Activated naive CD8-positive, alpha-beta T cell treated with anti-CD3 and anti-CD28 coated beads, Interleukin-2, amount 50 U/mL, for 24 hours (primary cell): ENCODE measurements at regions not wholly inside any gene's neighbourhood (a gene's known extent, or its start where the extent isn't known, plus 50 kb on each side); places are given as distances from the start of the nearest gene placed in this dataset.
"Not testable (repeated sequence)": the region's sequence is repeated elsewhere in the genome, so short reads cannot be mapped to it uniquely, and the experiment has no call there.

Experiments used
- ATAC-seq: fragments of 150-1000 bp; cut with Tn5 transposase; one replicate; pipeline ENCODE4 v1.10.0; 2021
- DNase-seq: peaks from one replicate; pipeline ENCODE4 v3.0.0; 2021
- H3K27ac Mint-ChIP-seq: one replicate; pipeline ENCODE4 v1.8.0; 2021; ENCODE audit warnings: mild to moderate bottlenecking, mixed read lengths
- H3K27me3 Mint-ChIP-seq: one replicate; pipeline ENCODE4 v1.8.0; 2021; ENCODE audit warnings: mixed read lengths
- H3K36me3 Mint-ChIP-seq: one replicate; pipeline ENCODE4 v1.8.0; 2021; ENCODE audit warnings: low read depth, mixed read lengths
- H3K4me1 Mint-ChIP-seq: one replicate; pipeline ENCODE4 v1.8.0; 2021; ENCODE audit warnings: mixed read lengths
- H3K4me3 Mint-ChIP-seq: one replicate; pipeline ENCODE4 v1.8.0; 2021; ENCODE audit warnings: mild to moderate bottlenecking, moderate library complexity, mixed read lengths
- H3K9me3 Mint-ChIP-seq: one replicate; pipeline ENCODE4 v1.8.0; 2021; ENCODE audit warnings: mixed read lengths

GRCh38 chr2:11936761-11937160, 190.3 kb downstream of the LPIN1 start:
- Mint-ChIP-seq H3K9me3 (no peaks in the 10 kb centered on the region), H3K4me1 (peaks cover 5% of the 10 kb centered on the region), H3K27ac (no peak overlapping the region), H3K27me3 (no peaks in the 10 kb centered on the region), H3K36me3 (no peaks in the 10 kb centered on the region), H3K4me3 (no peak overlapping the region)
- ATAC-seq (no peak), DNase-seq (no peak)

GRCh38 chr2:11938196-11938595, 191.8 kb downstream of the LPIN1 start:
- no peak overlapping the region for H3K4me3 Mint-ChIP-seq
- ATAC-seq = no peak
- H3K27ac Mint-ChIP-seq = no peak overlapping the region
- no peak for DNase-seq
- H3K4me1 Mint-ChIP-seq = peaks cover 5% of the 10 kb centered on the region
- no peaks in the 10 kb centered on the region for H3K36me3 Mint-ChIP-seq
- no peaks in the 10 kb centered on the region for H3K9me3 Mint-ChIP-seq
- H3K27me3 Mint-ChIP-seq = no peaks in the 10 kb centered on the region

GRCh38 chr2:11939523-11939922, 193.1 kb downstream of the LPIN1 start:
- H3K4me3 Mint-ChIP-seq = no peak overlapping the region
- H3K9me3 Mint-ChIP-seq = no peaks in the 10 kb centered on the region
- H3K36me3 Mint-ChIP-seq = no peaks in the 10 kb centered on the region
- no peak for DNase-seq
- no peaks in the 10 kb centered on the region for H3K27me3 Mint-ChIP-seq
- no peak for ATAC-seq
- H3K27ac Mint-ChIP-seq = no peak overlapping the region
- peaks cover 7% of the 10 kb centered on the region for H3K4me1 Mint-ChIP-seq

GRCh38 chr2:11940121-11940743, 193.8 kb downstream of the LPIN1 start:
- Mint-ChIP-seq H3K27me3 (no peaks in the 10 kb centered on the region), H3K9me3 (no peaks in the 10 kb centered on the region), H3K36me3 (no peaks in the 10 kb centered on the region), H3K27ac (no peak overlapping the region), H3K4me1 (peaks cover 12% of the 10 kb centered on the region), H3K4me3 (no peak overlapping the region)
- DNase-seq (no peak), ATAC-seq (no peak)

- H3K36me3 Mint-ChIP-seq = no peaks in the 10 kb centered on the region
- H3K4me1 Mint-ChIP-seq = peaks cover 18% of the 10 kb centered on the region
- H3K9me3 Mint-ChIP-seq = no peaks in the 10 kb centered on the region
- DNase-seq (no peak), ATAC-seq (no peak)
- no peaks in the 10 kb centered on the region for H3K27me3 Mint-ChIP-seq
- H3K27ac Mint-ChIP-seq = no peak overlapping the region
- no peak overlapping the region for H3K4me3 Mint-ChIP-seq
These were observed 194.4 kb downstream of the LPIN1 start for GRCh38 chr2:11940799-11941198.

- ATAC-seq (no peak), DNase-seq (no peak)
- Mint-ChIP-seq H3K36me3 (no peaks in the 10 kb centered on the region), H3K9me3 (no peaks in the 10 kb centered on the region), H3K4me3 (no peak overlapping the region), H3K27ac (no peak overlapping the region), H3K27me3 (no peaks in the 10 kb centered on the region), H3K4me1 (peaks cover 19% of the 10 kb centered on the region)
These were observed 195.1 kb downstream of the LPIN1 start for GRCh38 chr2:11941201-11942177.

- DNase-seq (no peak), ATAC-seq (no peak)
- H3K9me3 Mint-ChIP-seq = no peaks in the 10 kb centered on the region
- H3K4me1 Mint-ChIP-seq = peaks cover 19% of the 10 kb centered on the region
- H3K27ac Mint-ChIP-seq = no peak overlapping the region
- H3K36me3 Mint-ChIP-seq = no peaks in the 10 kb centered on the region
- no peak overlapping the region for H3K4me3 Mint-ChIP-seq
- H3K27me3 Mint-ChIP-seq = no peaks in the 10 kb centered on the region
These were observed 195.7 kb downstream of the LPIN1 start for GRCh38 chr2:11942178-11942569.

GRCh38 chr2:11944311-11944710, 197.9 kb downstream of the LPIN1 start:
- no peaks in the 10 kb centered on the region for H3K36me3 Mint-ChIP-seq
- H3K4me3 Mint-ChIP-seq = no peak overlapping the region
- H3K27ac Mint-ChIP-seq = no peak overlapping the region
- no peaks in the 10 kb centered on the region for H3K27me3 Mint-ChIP-seq
- ATAC-seq (no peak), DNase-seq (no peak)
- no peaks in the 10 kb centered on the region for H3K9me3 Mint-ChIP-seq
- peaks cover 19% of the 10 kb centered on the region for H3K4me1 Mint-ChIP-seq

- peak overlapping the region; percentile 32 for H3K4me3 Mint-ChIP-seq
- ATAC-seq (no peak), DNase-seq (no peak)
- no peaks in the 10 kb centered on the region for H3K9me3 Mint-ChIP-seq
- no peaks in the 10 kb centered on the region for H3K27me3 Mint-ChIP-seq
- H3K36me3 Mint-ChIP-seq = no peaks in the 10 kb centered on the region
- H3K27ac Mint-ChIP-seq = no peak overlapping the region
- H3K4me1 Mint-ChIP-seq = peaks cover 19% of the 10 kb centered on the region
These were observed 199.0 kb downstream of the LPIN1 start for GRCh38 chr2:11945139-11946126.

GRCh38 chr2:11947956-11948355, 201.5 kb downstream of the LPIN1 start:
- Mint-ChIP-seq H3K27me3 (no peaks in the 10 kb centered on the region), H3K27ac (no peak overlapping the region), H3K4me3 (no peak overlapping the region), H3K4me1 (peaks cover 19% of the 10 kb centered on the region), H3K36me3 (no peaks in the 10 kb centered on the region), H3K9me3 (no peaks in the 10 kb centered on the region)
- DNase-seq (no peak), ATAC-seq (no peak)

GRCh38 chr2:11949732-11950523, 203.5 kb downstream of the LPIN1 start:
- Mint-ChIP-seq H3K9me3 (peaks cover 4% of the 10 kb centered on the region), H3K36me3 (no peaks in the 10 kb centered on the region), H3K4me3 (no peak overlapping the region), H3K4me1 (peaks cover 13% of the 10 kb centered on the region), H3K27ac (no peak overlapping the region), H3K27me3 (peaks cover 11% of the 10 kb centered on the region)
- no peak for DNase-seq
- ATAC-seq = no peak

GRCh38 chr2:11950896-11951295, 204.5 kb downstream of the LPIN1 start:
- DNase-seq (no peak), ATAC-seq (no peak)
- peaks cover 4% of the 10 kb centered on the region for H3K9me3 Mint-ChIP-seq
- peaks cover 3% of the 10 kb centered on the region for H3K4me1 Mint-ChIP-seq
- no peak overlapping the region for H3K4me3 Mint-ChIP-seq
- H3K36me3 Mint-ChIP-seq = no peaks in the 10 kb centered on the region
- peaks cover 11% of the 10 kb centered on the region for H3K27me3 Mint-ChIP-seq
- H3K27ac Mint-ChIP-seq = no peak overlapping the region

GRCh38 chr2:11951492-11951891, 205.1 kb downstream of the LPIN1 start:
- not testable (repeated sequence) for H3K36me3 Mint-ChIP-seq, H3K27ac Mint-ChIP-seq, ATAC-seq, H3K9me3 Mint-ChIP-seq, H3K4me3 Mint-ChIP-seq, DNase-seq, H3K4me1 Mint-ChIP-seq
- H3K27me3 Mint-ChIP-seq = peaks cover 11% of the 10 kb centered on the region

GRCh38 chr2:11953258-11953657, 206.8 kb downstream of the LPIN1 start:
- H3K27me3 Mint-ChIP-seq = peaks cover 11% of the 10 kb centered on the region
- DNase-seq (no peak), ATAC-seq (no peak)
- H3K4me1 Mint-ChIP-seq = peaks cover 3% of the 10 kb centered on the region
- peaks cover 4% of the 10 kb centered on the region for H3K9me3 Mint-ChIP-seq
- no peak overlapping the region for H3K27ac Mint-ChIP-seq
- H3K36me3 Mint-ChIP-seq = no peaks in the 10 kb centered on the region
- no peak overlapping the region for H3K4me3 Mint-ChIP-seq
